ENCODE measurements at regions not wholly inside any gene's neighbourhood (a gene's known extent, or its start where the extent isn't known, plus 50 kb on each side); places are given as distances from the start of the nearest gene placed in this dataset.

- no peak for DNase-seq
Observed at GRCh38 chr15:66950114-66950513, 115.3 kb upstream of the SMAD3 start.

GRCh38 chr15:66951531-66952320 is 113.7 kb upstream of the SMAD3 start:
- DNase-seq = no peak

- no peak for DNase-seq
Observed at GRCh38 chr15:66952756-66953522, 112.5 kb upstream of the SMAD3 start.

GRCh38 chr15:66953523-66954229 is 111.7 kb upstream of the SMAD3 start:
- DNase-seq = no peak

- no peak for DNase-seq
Observed at GRCh38 chr15:66954601-66955000, 110.8 kb upstream of the SMAD3 start.

GRCh38 chr15:66955001-66955516 is 110.3 kb upstream of the SMAD3 start:
- no peak for DNase-seq

- DNase-seq = no peak
Observed at GRCh38 chr15:66955871-66956585, 109.4 kb upstream of the SMAD3 start.

GRCh38 chr15:66956672-66957430 is 108.6 kb upstream of the SMAD3 start:
- DNase-seq = no peak

- DNase-seq = no peak
Observed at GRCh38 chr15:66957431-66957720, 108.0 kb upstream of the SMAD3 start.

- DNase-seq = no peak
Observed at GRCh38 chr15:66959066-66959465, 106.3 kb upstream of the SMAD3 start.

- no peak for DNase-seq
Observed at GRCh38 chr15:66959875-66960274, 105.5 kb upstream of the SMAD3 start.

GRCh38 chr15:66960519-66960918 is 104.9 kb upstream of the SMAD3 start:
- DNase-seq = no peak

- no peak for DNase-seq
Observed at GRCh38 chr15:66961407-66961884, 104.0 kb upstream of the SMAD3 start.

GRCh38 chr15:66961901-66962300 is 103.5 kb upstream of the SMAD3 start:
- DNase-seq = no peak

- no peak for DNase-seq
Observed at GRCh38 chr15:66962522-66962921, 102.9 kb upstream of the SMAD3 start.

GRCh38 chr15:66963084-66963483 is 102.3 kb upstream of the SMAD3 start:
- no peak for DNase-seq

- DNase-seq = no peak
Observed at GRCh38 chr15:66963710-66964109, 101.7 kb upstream of the SMAD3 start.

GRCh38 chr15:66964111-66964738 is 101.2 kb upstream of the SMAD3 start:
- no peak for DNase-seq

GRCh38 chr15:66964791-66965190 is 100.6 kb upstream of the SMAD3 start:
- no peak for DNase-seq

GRCh38 chr15:66965201-66965900 is 100.1 kb upstream of the SMAD3 start:
- DNase-seq = no peak

- DNase-seq = peak; percentile 2
Observed at GRCh38 chr15:66966256-66966655, 99.1 kb upstream of the SMAD3 start.
